Right lobe of liver (tissue), 6 donors: ENCODE measurements at regions not wholly inside any gene's neighbourhood (a gene's known extent, or its start where the extent isn't known, plus 50 kb on each side); places are given as distances from the start of the nearest gene placed in this dataset.

Experiments
- ATAC-seq, 4 donors: fragments of 200-7000 bp; cut with Tn5 transposase; one replicate each; pipeline ENCODE4 v1.9.1; 2020; ENCODE audit warnings: mild to moderate bottlenecking in 4 of 4, moderate library complexity in 4 of 4
- DNase-seq, 3 donors: peaks; one replicate each; pipeline ENCODE4 v3.0.0-alpha.2; 2020
- H3K27ac ChIP-seq, 3 donors: fragments of 200-600 bp; one replicate each; pipeline ENCODE4 v1.8.0; 2022
- H3K27me3 ChIP-seq, 2 donors: fragments of 200-600 bp; one replicate each; pipeline ENCODE4 v1.8.0; 2022
- H3K36me3 ChIP-seq, 4 donors: fragments of 200-600 bp; sonication (generic) in 1 of 4; one replicate each; pipeline versions ENCODE4 v1.5.1 to v1.8.0; 2017 to 2022; ENCODE audit warnings: control low read depth in 1 of 4
- H3K4me1 ChIP-seq, 4 donors: fragments of 200-600 bp; sonication (generic) in 1 of 4; one replicate each; pipeline versions ENCODE4 v1.5.1 to v1.8.0; 2017 to 2022; ENCODE audit warnings: control low read depth in 1 of 4
- H3K4me3 ChIP-seq, 3 donors: fragments of 200-600 bp; one replicate each; pipeline ENCODE4 v1.8.0; 2022
- H3K9me3 ChIP-seq, 4 donors: fragments of 200-600 bp; sonication (generic) in 1 of 4; one replicate each; pipeline versions ENCODE4 v1.5.1 to v1.8.0; 2017 to 2022; ENCODE audit warnings: control low read depth in 1 of 4
- CTCF ChIP-seq, 4 donors: fragments of 200-600 bp in 3 of 4; fragments of 450-650 bp in 1 of 4; IDR thresholded peaks; one replicate each; pipeline versions ENCODE4 v1.5.1 to v1.8.0; 2016 to 2022; ENCODE audit warnings: antibody characterized with exemption in 4 of 4, mild to moderate bottlenecking in 2 of 4
- POLR2A ChIP-seq: fragments of 450-650 bp; IDR thresholded peaks from one replicate; pipeline ENCODE4 v1.6.1; 2017; ENCODE audit warnings: antibody characterized with exemption, mild to moderate bottlenecking
- WGBS: methylation state at CpG from one replicate; pipeline ENCODE4 v1.1.6; 2018; ENCODE audit warnings: low coverage, low lambda C conversion rate; ENCODE audit not compliant: insufficient coverage; ENCODE audit errors: missing lambda C conversion rate; 5-methylcytosine and 5-hydroxymethylcytosine counted together
- intact Hi-C, 2 donors: fragments of 100-400 bp; cut with DNase I; formaldehyde crosslinking; loops; one replicate each; pipeline versions ENCODE4 v1.11.2 to v1.14.1; 2022
- donor health status: DM: no; HTN: yes; CAD: no.
- donor health status: DM: no; HTN: no; CAD: no.
- donor health status: DM: no; HTN: no; CAD: no.
- donor health status: DM: no; HTN: yes; CAD: no.
- donor health status: DM: no; HTN: yes; CAD: no.

- Histone ChIP-seq H3K4me1 (no peaks in the 10 kb centered on the region), H3K36me3 (no peaks in the 10 kb centered on the region), H3K9me3 (no peaks in the 10 kb centered on the region), H3K27me3 (no peaks in the 10 kb centered on the region), H3K27ac (no peak overlapping the region), H3K4me3 (no peak overlapping the region)
- DNase-seq: no peak
- 38% methylated on average over 2 of the region's 3 CpGs for WGBS
- intact Hi-C loops: no loop called here
- ATAC-seq: no peak
- TF ChIP-seq POLR2A (no peak), CTCF (IDR thresholded peaks at IDR 0.05) (no peak)
These were observed 669.8 kb upstream of the POT1 start for GRCh38 chr7:125599387-125599786.

GRCh38 chr7:125592331-125592730 lies 662.7 kb upstream of the POT1 start:
- DNase-seq (no peak), ATAC-seq (no peak)
- intact Hi-C loops: no loop called here
- Histone ChIP-seq H3K4me3 (no peak overlapping the region), H3K4me1 (no peaks in the 10 kb centered on the region), H3K9me3 (no peaks in the 10 kb centered on the region), H3K36me3 (no peaks in the 10 kb centered on the region), H3K27me3 (no peaks in the 10 kb centered on the region), H3K27ac (no peak overlapping the region)
- 53% methylated on average over 6 of the region's 6 CpGs for WGBS
- TF ChIP-seq CTCF (IDR thresholded peaks at IDR 0.05): no peak
- TF ChIP-seq POLR2A: no peak

GRCh38 chr7:125573126-125573525 lies 643.5 kb upstream of the POT1 start:
- intact Hi-C loops: no loop called here
- Histone ChIP-seq H3K4me3 (no peak overlapping the region), H3K4me1 (no peaks in the 10 kb centered on the region), H3K27ac (no peak overlapping the region), H3K36me3 (no peaks in the 10 kb centered on the region), H3K27me3 (no peaks in the 10 kb centered on the region), H3K9me3 (no peaks in the 10 kb centered on the region)
- 33% methylated on average over 4 of the region's 4 CpGs for WGBS
- DNase-seq (no peak), ATAC-seq (no peak)
- TF ChIP-seq POLR2A (no peak), CTCF (IDR thresholded peaks at IDR 0.05) (no peak)

- no peaks in the 10 kb centered on the region for H3K4me1 ChIP-seq
- intact Hi-C loops: no loop called here
- TF ChIP-seq CTCF (IDR thresholded peaks at IDR 0.05): no peak
- TF ChIP-seq POLR2A: no peak
- no peak overlapping the region for H3K4me3 ChIP-seq
- ATAC-seq: no peak
- H3K9me3 ChIP-seq: no peaks in the 10 kb centered on the region
- H3K27ac ChIP-seq: no peak overlapping the region
- no peaks in the 10 kb centered on the region for H3K27me3 ChIP-seq
- H3K36me3 ChIP-seq: no peaks in the 10 kb centered on the region
- DNase-seq: no peak
- WGBS: 4% methylated on average over 1 of the region's 1 CpG
These were observed 642.8 kb upstream of the POT1 start for GRCh38 chr7:125572414-125572813.

- WGBS: 68% methylated on average over 4 of the region's 4 CpGs
- intact Hi-C loops: no loop called here
- no peak overlapping the region for H3K4me3 ChIP-seq
- TF ChIP-seq POLR2A: no peak
- TF ChIP-seq CTCF (IDR thresholded peaks at IDR 0.05): no peak
- H3K36me3 ChIP-seq: no peaks in the 10 kb centered on the region
- H3K4me1 ChIP-seq: no peaks in the 10 kb centered on the region
- no peak for DNase-seq
- H3K27me3 ChIP-seq: no peaks in the 10 kb centered on the region
- ATAC-seq: no peak
- no peak overlapping the region for H3K27ac ChIP-seq
- H3K9me3 ChIP-seq: no peaks in the 10 kb centered on the region
These were observed 639.2 kb upstream of the POT1 start for GRCh38 chr7:125568799-125569198.
